ENCODE measurements at regions not wholly inside any gene's neighbourhood (a gene's known extent, or its start where the extent isn't known, plus 50 kb on each side); places are given as distances from the start of the nearest gene placed in this dataset.
"Not testable (repeated sequence)": the region's sequence is repeated elsewhere in the genome, so short reads cannot be mapped to it uniquely, and the experiment has no call there.

- H3K4me3 ChIP-seq (ENCODE audit: low read depth, low read length), result no peak overlapping the region
- H3K4me1 ChIP-seq (ENCODE audit: control insufficient read depth, insufficient read depth, low read length), result no peaks in the 10 kb centered on the region; the same call in 1 of the 2 replicates
- H3K27ac ChIP-seq (ENCODE audit: low read depth, low read length), result no peak overlapping the region
- no peak overlapping the region for H3K9ac ChIP-seq (ENCODE audit: low read length)
- no peaks in the 10 kb centered on the region for H3K36me3 ChIP-seq (ENCODE audit: control insufficient read depth, insufficient read depth, low read length)
- no peaks in the 10 kb centered on the region for H3K27me3 ChIP-seq (ENCODE audit: control insufficient read depth, insufficient read depth, low read length)
- H3K9me3 ChIP-seq (ENCODE audit: control insufficient read depth, insufficient read depth, low read depth, low read length), result peaks cover 6% of the 10 kb centered on the region; the same call in 1 of the 2 replicates
These were observed 330.2 kb downstream of the S1PR1 start for GRCh38 chr1:101566883-101567538.

- Histone ChIP-seq H3K36me3 (ENCODE audit: control insufficient read depth, insufficient read depth, low read length) (no peaks in the 10 kb centered on the region), H3K4me1 (ENCODE audit: control insufficient read depth, insufficient read depth, low read length) (no peaks in the 10 kb centered on the region; the same call in 1 of the 2 replicates), H3K4me3 (ENCODE audit: low read depth, low read length) (no peak overlapping the region), H3K9me3 (ENCODE audit: control insufficient read depth, insufficient read depth, low read depth, low read length) (peaks cover 6% of the 10 kb centered on the region; the same call in 1 of the 2 replicates), H3K27me3 (ENCODE audit: control insufficient read depth, insufficient read depth, low read length) (no peaks in the 10 kb centered on the region), H3K9ac (ENCODE audit: low read length) (no peak overlapping the region), H3K27ac (ENCODE audit: low read depth, low read length) (no peak overlapping the region)
These were observed 330.9 kb downstream of the S1PR1 start for GRCh38 chr1:101567582-101568189.

GRCh38 chr1:101587741-101588140 is 350.9 kb downstream of the S1PR1 start:
- Histone ChIP-seq H3K9ac (ENCODE audit: low read length) (no peak overlapping the region), H3K36me3 (ENCODE audit: control insufficient read depth, insufficient read depth, low read length) (no peaks in the 10 kb centered on the region), H3K27me3 (ENCODE audit: control insufficient read depth, insufficient read depth, low read length) (no peaks in the 10 kb centered on the region), H3K4me3 (ENCODE audit: low read depth, low read length) (no peak overlapping the region), H3K4me1 (ENCODE audit: control insufficient read depth, insufficient read depth, low read length) (no peaks in the 10 kb centered on the region), H3K9me3 (ENCODE audit: control insufficient read depth, insufficient read depth, low read depth, low read length) (no peaks in the 10 kb centered on the region), H3K27ac (ENCODE audit: low read depth, low read length) (no peak overlapping the region)

- no peak overlapping the region for H3K27ac ChIP-seq (ENCODE audit: low read depth, low read length)
- H3K27me3 ChIP-seq (ENCODE audit: control insufficient read depth, insufficient read depth, low read length), result no peaks in the 10 kb centered on the region
- no peak overlapping the region for H3K4me3 ChIP-seq (ENCODE audit: low read depth, low read length)
- no peaks in the 10 kb centered on the region for H3K36me3 ChIP-seq (ENCODE audit: control insufficient read depth, insufficient read depth, low read length)
- no peaks in the 10 kb centered on the region for H3K9me3 ChIP-seq (ENCODE audit: control insufficient read depth, insufficient read depth, low read depth, low read length)
- H3K4me1 ChIP-seq (ENCODE audit: control insufficient read depth, insufficient read depth, low read length), result no peaks in the 10 kb centered on the region
- no peak overlapping the region for H3K9ac ChIP-seq (ENCODE audit: low read length)
These were observed 351.9 kb downstream of the S1PR1 start for GRCh38 chr1:101588677-101589076.

- H3K9ac ChIP-seq (ENCODE audit: low read length), result no peak overlapping the region
- H3K27me3 ChIP-seq (ENCODE audit: control insufficient read depth, insufficient read depth, low read length), result no peaks in the 10 kb centered on the region
- no peak overlapping the region for H3K4me3 ChIP-seq (ENCODE audit: low read depth, low read length)
- no peaks in the 10 kb centered on the region for H3K4me1 ChIP-seq (ENCODE audit: control insufficient read depth, insufficient read depth, low read length)
- no peak overlapping the region for H3K27ac ChIP-seq (ENCODE audit: low read depth, low read length)
- no peaks in the 10 kb centered on the region for H3K9me3 ChIP-seq (ENCODE audit: control insufficient read depth, insufficient read depth, low read depth, low read length)
- no peaks in the 10 kb centered on the region for H3K36me3 ChIP-seq (ENCODE audit: control insufficient read depth, insufficient read depth, low read length)
These were observed 356.0 kb downstream of the S1PR1 start for GRCh38 chr1:101592845-101593244.

- H3K4me1 ChIP-seq (ENCODE audit: control insufficient read depth, insufficient read depth, low read length), result no peaks in the 10 kb centered on the region
- H3K9ac ChIP-seq (ENCODE audit: low read length), result no peak overlapping the region
- H3K9me3 ChIP-seq (ENCODE audit: control insufficient read depth, insufficient read depth, low read depth, low read length), result no peaks in the 10 kb centered on the region
- H3K27ac ChIP-seq (ENCODE audit: low read depth, low read length), result no peak overlapping the region
- H3K36me3 ChIP-seq (ENCODE audit: control insufficient read depth, insufficient read depth, low read length), result no peaks in the 10 kb centered on the region
- no peak overlapping the region for H3K4me3 ChIP-seq (ENCODE audit: low read depth, low read length)
- H3K27me3 ChIP-seq (ENCODE audit: control insufficient read depth, insufficient read depth, low read length), result no peaks in the 10 kb centered on the region
These were observed 359.1 kb downstream of the S1PR1 start for GRCh38 chr1:101595881-101596374.

- H3K36me3 ChIP-seq (ENCODE audit: control insufficient read depth, insufficient read depth, low read length); H3K27ac ChIP-seq (ENCODE audit: low read depth, low read length); H3K9me3 ChIP-seq (ENCODE audit: control insufficient read depth, insufficient read depth, low read depth, low read length); H3K4me1 ChIP-seq (ENCODE audit: control insufficient read depth, insufficient read depth, low read length); H3K27me3 ChIP-seq (ENCODE audit: control insufficient read depth, insufficient read depth, low read length); H3K9ac ChIP-seq (ENCODE audit: low read length); H3K4me3 ChIP-seq (ENCODE audit: low read depth, low read length): not testable (repeated sequence)
These were observed 363.8 kb downstream of the S1PR1 start for GRCh38 chr1:101600615-101601014.

GRCh38 chr1:101603726-101604125 is 366.9 kb downstream of the S1PR1 start:
- Histone ChIP-seq H3K4me3 (ENCODE audit: low read depth, low read length) (no peak overlapping the region), H3K36me3 (ENCODE audit: control insufficient read depth, insufficient read depth, low read length) (no peaks in the 10 kb centered on the region), H3K9me3 (ENCODE audit: control insufficient read depth, insufficient read depth, low read depth, low read length) (no peaks in the 10 kb centered on the region), H3K9ac (ENCODE audit: low read length) (no peak overlapping the region), H3K4me1 (ENCODE audit: control insufficient read depth, insufficient read depth, low read length) (no peaks in the 10 kb centered on the region), H3K27ac (ENCODE audit: low read depth, low read length) (no peak overlapping the region), H3K27me3 (ENCODE audit: control insufficient read depth, insufficient read depth, low read length) (no peaks in the 10 kb centered on the region)

GRCh38 chr1:101605878-101606277 is 369.1 kb downstream of the S1PR1 start:
- Histone ChIP-seq H3K36me3 (ENCODE audit: control insufficient read depth, insufficient read depth, low read length) (no peaks in the 10 kb centered on the region), H3K27me3 (ENCODE audit: control insufficient read depth, insufficient read depth, low read length) (no peaks in the 10 kb centered on the region), H3K27ac (ENCODE audit: low read depth, low read length) (no peak overlapping the region), H3K9me3 (ENCODE audit: control insufficient read depth, insufficient read depth, low read depth, low read length) (peaks cover 5% of the 10 kb centered on the region; the same call in 1 of the 2 replicates), H3K4me1 (ENCODE audit: control insufficient read depth, insufficient read depth, low read length) (no peaks in the 10 kb centered on the region), H3K9ac (ENCODE audit: low read length) (no peak overlapping the region), H3K4me3 (ENCODE audit: low read depth, low read length) (no peak overlapping the region)

GRCh38 chr1:101613546-101613945 is 376.7 kb downstream of the S1PR1 start:
- H3K9ac ChIP-seq (ENCODE audit: low read length), result no peak overlapping the region
- H3K4me3 ChIP-seq (ENCODE audit: low read depth, low read length), result no peak overlapping the region
- no peaks in the 10 kb centered on the region for H3K27me3 ChIP-seq (ENCODE audit: control insufficient read depth, insufficient read depth, low read length)
- H3K36me3 ChIP-seq (ENCODE audit: control insufficient read depth, insufficient read depth, low read length), result no peaks in the 10 kb centered on the region
- no peak overlapping the region for H3K27ac ChIP-seq (ENCODE audit: low read depth, low read length)
- H3K4me1 ChIP-seq (ENCODE audit: control insufficient read depth, insufficient read depth, low read length), result no peaks in the 10 kb centered on the region
- peaks cover 5% of the 10 kb centered on the region; the same call in 1 of the 2 replicates for H3K9me3 ChIP-seq (ENCODE audit: control insufficient read depth, insufficient read depth, low read depth, low read length)

- H3K9me3 ChIP-seq (ENCODE audit: control insufficient read depth, insufficient read depth, low read depth, low read length), result no peaks in the 10 kb centered on the region
- no peaks in the 10 kb centered on the region for H3K4me1 ChIP-seq (ENCODE audit: control insufficient read depth, insufficient read depth, low read length)
- H3K27me3 ChIP-seq (ENCODE audit: control insufficient read depth, insufficient read depth, low read length), result no peaks in the 10 kb centered on the region
- no peaks in the 10 kb centered on the region for H3K36me3 ChIP-seq (ENCODE audit: control insufficient read depth, insufficient read depth, low read length)
- H3K4me3 ChIP-seq (ENCODE audit: low read depth, low read length), result no peak overlapping the region
- no peak overlapping the region for H3K27ac ChIP-seq (ENCODE audit: low read depth, low read length)
- H3K9ac ChIP-seq (ENCODE audit: low read length), result no peak overlapping the region
These were observed 377.8 kb downstream of the OLFM3 start for GRCh38 chr1:101618900-101619299.
